GM21447 (cell line): ENCODE measurements at regions not wholly inside any gene's neighbourhood (a gene's known extent, or its start where the extent isn't known, plus 50 kb on each side); places are given as distances from the start of the nearest gene placed in this dataset.

ENCODE experiments used
- ATAC-seq: cut with Tn5 transposase; IDR thresholded peaks from one replicate; pipeline ENCODE4 v1.9.1; 2021; ENCODE audit not compliant: unreplicated experiment

- no peak for ATAC-seq
Observed at GRCh38 chr4:54487491-54487890, 170.3 kb upstream of the KIT start.

- no peak for ATAC-seq
Observed at GRCh38 chr4:54493862-54494261, 163.9 kb upstream of the KIT start.

GRCh38 chr4:54495091-54495490, 162.7 kb upstream of the KIT start:
- ATAC-seq, result no peak

- ATAC-seq, result no peak
Observed at GRCh38 chr4:54495641-54496040, 162.1 kb upstream of the KIT start.

- no peak for ATAC-seq
Observed at GRCh38 chr4:54496412-54496811, 161.3 kb upstream of the KIT start.

GRCh38 chr4:54497947-54498346, 159.8 kb upstream of the KIT start:
- no peak for ATAC-seq

- no peak for ATAC-seq
Observed at GRCh38 chr4:54498661-54499111, 159.1 kb upstream of the KIT start.

GRCh38 chr4:54499308-54500074, 158.3 kb upstream of the KIT start:
- ATAC-seq, result no peak

- ATAC-seq, result no peak
Observed at GRCh38 chr4:54505362-54505761, 152.4 kb upstream of the KIT start.

- ATAC-seq, result no peak
Observed at GRCh38 chr4:54505996-54506395, 151.8 kb upstream of the KIT start.

- ATAC-seq, result no peak
Observed at GRCh38 chr4:54509057-54509456, 148.7 kb upstream of the KIT start.

- ATAC-seq, result no peak
Observed at GRCh38 chr4:54513204-54513603, 144.6 kb upstream of the KIT start.

- no peak for ATAC-seq
Observed at GRCh38 chr4:54513741-54514140, 144.0 kb upstream of the KIT start.

GRCh38 chr4:54516556-54517215, 141.1 kb upstream of the KIT start:
- no peak for ATAC-seq

- no peak for ATAC-seq
Observed at GRCh38 chr4:54517781-54518444, 139.8 kb upstream of the KIT start.

- no peak for ATAC-seq
Observed at GRCh38 chr4:54525602-54526001, 132.2 kb upstream of the KIT start.

GRCh38 chr4:54526560-54526959, 131.2 kb upstream of the KIT start:
- no peak for ATAC-seq

GRCh38 chr4:54527532-54527931, 130.2 kb upstream of the KIT start:
- no peak for ATAC-seq

GRCh38 chr4:54539500-54540029, 118.2 kb upstream of the KIT start:
- no peak for ATAC-seq

- no peak for ATAC-seq
Observed at GRCh38 chr4:54540931-54541330, 116.8 kb upstream of the KIT start.

- no peak for ATAC-seq
Observed at GRCh38 chr4:54541426-54542118, 116.2 kb upstream of the KIT start.
